Astrocyte (in vitro differentiated cells and primary cell): ENCODE measurements at regions not wholly inside any gene's neighbourhood (a gene's known extent, or its start where the extent isn't known, plus 50 kb on each side); places are given as distances from the start of the nearest gene placed in this dataset.

Experiments used
- CTCF ChIP-seq: IDR thresholded peaks from 2 replicates; pipeline ENCODE4 v1.5.1; 2011; ENCODE audit warnings: low read depth, mild to moderate bottlenecking, inconsistent platforms, low read length, moderate library complexity; ENCODE audit not compliant: insufficient read depth
- EZH2 ChIP-seq: IDR thresholded peaks from 2 replicates; pipeline ENCODE4 v1.6.1; 2012; ENCODE audit warnings: mild to moderate bottlenecking, low read length, inconsistent platforms; ENCODE audit not compliant: insufficient read depth

GRCh38 chr22:47374901-47375575, 612.6 kb downstream of the TBC1D22A start:
- TF ChIP-seq CTCF (no peak), EZH2 (no peak)
